ENCODE measurements at regions not wholly inside any gene's neighbourhood (a gene's known extent, or its start where the extent isn't known, plus 50 kb on each side); places are given as distances from the start of the nearest gene placed in this dataset.

DNA sequence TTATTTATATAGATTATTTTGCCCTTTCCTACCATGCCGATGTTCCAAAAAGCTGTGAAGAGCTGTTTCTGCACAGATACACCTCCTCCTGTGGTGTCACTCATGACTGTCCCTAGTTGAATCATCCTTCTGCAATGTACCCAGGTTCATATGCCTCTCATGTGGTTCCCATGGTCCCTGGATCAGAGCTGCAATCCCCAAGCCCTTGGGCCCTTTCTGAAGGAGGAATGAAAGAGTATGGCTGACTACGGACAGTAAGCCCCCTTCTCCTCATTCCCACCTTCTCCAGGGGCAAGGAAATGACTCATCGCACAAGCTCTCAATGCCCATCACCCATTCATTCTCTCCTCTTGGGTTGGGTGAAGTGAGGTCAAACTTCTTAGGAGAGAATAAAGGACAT, 63.9 kb upstream of the ACVR1 start:
- ATAC-seq: no peak
- TF ChIP-seq ZFP30 (CRISPR knock-in tag; IDR thresholded peaks at IDR 0.05) (no peak), ARNTL (CRISPR knock-in tag; IDR thresholded peaks at IDR 0.05; ENCODE audit: borderline replicate concordance, low read depth) (no peak), TOX (CRISPR knock-in tag; IDR thresholded peaks at IDR 0.05; ENCODE audit: borderline replicate concordance) (no peak), ZC3H10 (CRISPR knock-in tag; IDR thresholded peaks at IDR 0.05) (no peak), GLIS3 (CRISPR knock-in tag; IDR thresholded peaks at IDR 0.05) (no peak), CSRNP3 (CRISPR knock-in tag; IDR thresholded peaks at IDR 0.05) (no peak), POU6F1 (CRISPR knock-in tag; IDR thresholded peaks at IDR 0.05; ENCODE audit: borderline replicate concordance, low read depth) (no peak), SNAI2 (CRISPR knock-in tag; IDR thresholded peaks at IDR 0.05) (no peak), PPARA (CRISPR knock-in tag; IDR thresholded peaks at IDR 0.05; ENCODE audit: borderline replicate concordance) (no peak), ISL1 (CRISPR knock-in tag; IDR thresholded peaks at IDR 0.05) (no peak)
- TF ChIP-seq, protein P1, sequence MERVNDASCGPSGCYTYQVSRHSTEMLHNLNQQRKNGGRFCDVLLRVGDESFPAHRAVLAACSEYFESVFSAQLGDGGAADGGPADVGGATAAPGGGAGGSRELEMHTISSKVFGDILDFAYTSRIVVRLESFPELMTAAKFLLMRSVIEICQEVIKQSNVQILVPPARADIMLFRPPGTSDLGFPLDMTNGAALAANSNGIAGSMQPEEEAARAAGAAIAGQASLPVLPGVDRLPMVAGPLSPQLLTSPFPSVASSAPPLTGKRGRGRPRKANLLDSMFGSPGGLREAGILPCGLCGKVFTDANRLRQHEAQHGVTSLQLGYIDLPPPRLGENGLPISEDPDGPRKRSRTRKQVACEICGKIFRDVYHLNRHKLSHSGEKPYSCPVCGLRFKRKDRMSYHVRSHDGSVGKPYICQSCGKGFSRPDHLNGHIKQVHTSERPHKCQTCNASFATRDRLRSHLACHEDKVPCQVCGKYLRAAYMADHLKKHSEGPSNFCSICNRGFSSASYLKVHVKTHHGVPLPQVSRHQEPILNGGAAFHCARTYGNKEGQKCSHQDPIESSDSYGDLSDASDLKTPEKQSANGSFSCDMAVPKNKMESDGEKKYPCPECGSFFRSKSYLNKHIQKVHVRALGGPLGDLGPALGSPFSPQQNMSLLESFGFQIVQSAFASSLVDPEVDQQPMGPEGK (CRISPR knock-in tag; IDR thresholded peaks at IDR 0.05; ENCODE audit: borderline replicate concordance): no peak

- TF ChIP-seq, protein P1 (CRISPR knock-in tag; IDR thresholded peaks at IDR 0.05; ENCODE audit: borderline replicate concordance): no peak
- TF ChIP-seq TSHZ2 (CRISPR knock-in tag; IDR thresholded peaks at IDR 0.05) (no peak), CSRNP3 (CRISPR knock-in tag; IDR thresholded peaks at IDR 0.05) (no peak), ARNTL (CRISPR knock-in tag; IDR thresholded peaks at IDR 0.05; ENCODE audit: borderline replicate concordance, low read depth) (no peak), PPARA (CRISPR knock-in tag; IDR thresholded peaks at IDR 0.05; ENCODE audit: borderline replicate concordance) (no peak), ESRRG (CRISPR knock-in tag; IDR thresholded peaks at IDR 0.05) (no peak), SNAI2 (CRISPR knock-in tag; IDR thresholded peaks at IDR 0.05) (no peak), ISL1 (CRISPR knock-in tag; IDR thresholded peaks at IDR 0.05) (no peak)
- ATAC-seq: no peak
Observed at GRCh38 chr2:157938556-157938955, 62.4 kb upstream of the ACVR1 start.

DNA sequence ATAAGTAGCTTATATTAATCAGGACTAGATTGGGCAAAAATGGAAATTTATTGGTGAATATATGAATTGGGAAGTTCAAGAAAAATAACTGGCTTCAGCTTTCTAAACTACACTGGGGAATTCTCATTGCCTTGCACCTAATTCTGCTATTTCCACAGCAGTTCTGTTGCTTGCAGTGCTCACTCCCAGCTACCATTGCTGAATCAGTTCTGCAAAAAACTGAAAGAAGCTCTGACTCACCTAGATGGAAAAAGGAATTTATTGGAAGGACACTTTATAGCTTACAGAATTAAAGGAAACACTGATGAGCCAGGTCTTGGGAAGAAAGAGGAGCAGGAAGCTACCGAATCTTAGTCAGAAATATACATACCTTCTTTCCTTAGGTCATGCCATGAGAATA, 60.3 kb upstream of the ACVR1 start:
- no peak for ATAC-seq
- no peak for TF ChIP-seq ARNTL (CRISPR knock-in tag; IDR thresholded peaks at IDR 0.05; ENCODE audit: borderline replicate concordance, low read depth)
- TF ChIP-seq ISL1 (CRISPR knock-in tag; IDR thresholded peaks at IDR 0.05): no peak
- TF ChIP-seq ZNF8 (CRISPR knock-in tag; IDR thresholded peaks at IDR 0.05): no peak
- TF ChIP-seq TOX (CRISPR knock-in tag; IDR thresholded peaks at IDR 0.05; ENCODE audit: borderline replicate concordance): no peak
- TF ChIP-seq GLIS3 (CRISPR knock-in tag; IDR thresholded peaks at IDR 0.05): no peak
- no peak for TF ChIP-seq ZFP30 (CRISPR knock-in tag; IDR thresholded peaks at IDR 0.05)
- TF ChIP-seq TCF4 (CRISPR knock-in tag; IDR thresholded peaks at IDR 0.05; ENCODE audit: borderline replicate concordance): no peak
- TF ChIP-seq ZFP3 (CRISPR knock-in tag; IDR thresholded peaks at IDR 0.05): no peak
